ENCODE measurements at regions not wholly inside any gene's neighbourhood (a gene's known extent, or its start where the extent isn't known, plus 50 kb on each side); places are given as distances from the start of the nearest gene placed in this dataset.

DNA sequence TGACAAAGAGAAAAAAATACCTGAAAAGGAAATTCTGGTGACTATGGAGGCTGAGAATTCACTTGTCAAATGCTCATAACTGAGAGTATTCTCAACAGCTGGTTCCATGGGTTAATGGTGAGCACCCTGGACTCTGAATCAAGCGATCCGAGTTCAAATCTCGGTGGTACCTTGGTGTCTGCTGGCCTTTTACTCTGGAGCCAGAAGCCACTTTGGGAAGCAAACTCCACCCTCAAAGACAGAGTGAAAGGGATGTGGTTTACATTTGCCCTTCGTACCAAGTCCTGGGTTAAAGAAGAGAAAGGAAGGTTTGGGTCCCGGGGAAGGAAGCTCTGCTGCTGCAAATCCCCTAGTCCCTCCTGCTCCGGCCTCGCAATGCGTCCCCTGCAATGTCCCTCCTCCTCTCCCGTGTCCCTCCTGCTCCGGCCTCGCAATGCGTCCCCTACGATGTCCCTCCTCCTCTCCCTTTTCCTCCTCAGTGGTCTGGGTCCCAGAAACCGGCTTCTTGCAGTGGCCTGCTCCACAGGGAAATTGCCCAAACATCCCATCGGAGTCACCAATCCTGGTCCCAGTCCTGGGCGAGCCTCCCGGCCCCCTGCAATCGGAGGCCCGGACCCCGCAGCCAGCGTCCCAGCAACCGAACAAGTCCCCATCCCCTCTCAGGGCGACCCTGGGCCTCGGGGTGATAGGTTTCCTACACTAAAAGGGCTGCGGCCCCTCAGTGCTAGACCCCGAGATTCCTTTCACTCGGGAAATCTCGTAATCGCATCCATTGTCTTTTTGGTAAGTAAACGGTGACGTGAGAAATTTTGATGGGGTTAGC is 129.4 kb downstream of the PPIAL4G start:
- no peaks in the 10 kb centered on the region for H3K9me2 ChIP-seq (replicated peaks; ENCODE audit: insufficient read depth)
- H3K79me2 ChIP-seq, result no peaks in the 10 kb centered on the region
- no peaks in the 10 kb centered on the region for H3K36me3 ChIP-seq (replicated peaks; ENCODE audit: insufficient read depth, low read depth)
- 28% methylated on average over 27 of the region's 31 CpGs for WGBS (ENCODE audit: low lambda C conversion rate, missing lambda C conversion rate)
- no peak overlapping the region for H3K4me3 ChIP-seq
- H3K27me3 ChIP-seq, result peaks cover 85% of the 10 kb centered on the region
- no peaks in the 10 kb centered on the region for H4K20me1 ChIP-seq (ENCODE audit: insufficient read depth, poor library complexity, severe bottlenecking)
- H3K9me3 ChIP-seq (ENCODE audit: low read depth), result no peaks in the 10 kb centered on the region
- H3K27ac ChIP-seq, result no peak overlapping the region
- H2AFZ ChIP-seq, result peak overlapping the region; percentile 23
- peak; percentile 26 for DNase-seq (ENCODE audit: low spot score)
- H3K4me2 ChIP-seq, result peak overlapping the region; percentile 67
- peak; percentile 15 for TF ChIP-seq EZH2phosphoT487 (IDR thresholded peaks at IDR 0.05; ENCODE audit: low read depth, severe bottlenecking, unreplicated experiment)
- TF ChIP-seq, protein P1, sequence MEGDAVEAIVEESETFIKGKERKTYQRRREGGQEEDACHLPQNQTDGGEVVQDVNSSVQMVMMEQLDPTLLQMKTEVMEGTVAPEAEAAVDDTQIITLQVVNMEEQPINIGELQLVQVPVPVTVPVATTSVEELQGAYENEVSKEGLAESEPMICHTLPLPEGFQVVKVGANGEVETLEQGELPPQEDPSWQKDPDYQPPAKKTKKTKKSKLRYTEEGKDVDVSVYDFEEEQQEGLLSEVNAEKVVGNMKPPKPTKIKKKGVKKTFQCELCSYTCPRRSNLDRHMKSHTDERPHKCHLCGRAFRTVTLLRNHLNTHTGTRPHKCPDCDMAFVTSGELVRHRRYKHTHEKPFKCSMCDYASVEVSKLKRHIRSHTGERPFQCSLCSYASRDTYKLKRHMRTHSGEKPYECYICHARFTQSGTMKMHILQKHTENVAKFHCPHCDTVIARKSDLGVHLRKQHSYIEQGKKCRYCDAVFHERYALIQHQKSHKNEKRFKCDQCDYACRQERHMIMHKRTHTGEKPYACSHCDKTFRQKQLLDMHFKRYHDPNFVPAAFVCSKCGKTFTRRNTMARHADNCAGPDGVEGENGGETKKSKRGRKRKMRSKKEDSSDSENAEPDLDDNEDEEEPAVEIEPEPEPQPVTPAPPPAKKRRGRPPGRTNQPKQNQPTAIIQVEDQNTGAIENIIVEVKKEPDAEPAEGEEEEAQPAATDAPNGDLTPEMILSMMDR (IDR thresholded peaks at IDR 0.05; ENCODE audit: poor library complexity), result no peak
- peak; percentile 86 for TF ChIP-seq EZH2 (IDR thresholded peaks at IDR 0.05; ENCODE audit: borderline replicate concordance)
- peaks cover 6% of the 10 kb centered on the region for H3K4me1 ChIP-seq (ENCODE audit: insufficient read depth)

DNA sequence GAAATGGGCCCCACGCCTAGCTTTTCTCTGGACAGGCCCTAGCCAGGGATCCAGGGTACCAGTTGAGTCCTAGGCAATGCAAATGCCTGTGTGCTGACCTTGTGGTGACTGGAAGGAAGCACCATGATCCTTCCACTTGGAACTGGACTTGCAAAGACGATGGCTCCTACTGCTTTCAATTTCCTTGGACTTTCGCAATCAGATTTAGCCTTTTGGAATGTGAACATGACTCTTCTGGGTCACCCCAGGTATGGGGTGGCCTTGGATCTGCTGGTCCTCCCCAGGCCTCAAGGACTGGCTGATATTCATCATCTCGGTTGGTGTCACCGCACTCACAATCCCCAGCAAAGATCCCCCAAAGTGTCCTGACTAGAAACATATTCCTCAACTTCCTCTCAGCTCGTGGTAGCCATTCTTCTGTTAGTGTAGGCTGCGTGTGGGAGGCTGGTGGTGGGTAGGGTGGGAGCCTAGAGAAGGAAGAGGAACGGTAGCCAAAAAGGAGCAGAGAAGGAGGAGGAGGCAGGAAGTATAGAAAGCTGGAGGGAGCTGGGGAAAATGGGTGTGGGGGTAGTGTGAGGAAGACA is 130.5 kb downstream of the PPIAL4G start:
- no peak overlapping the region for H3K27ac ChIP-seq
- no peaks in the 10 kb centered on the region for H4K20me1 ChIP-seq (ENCODE audit: insufficient read depth, poor library complexity, severe bottlenecking)
- no peaks in the 10 kb centered on the region for H3K36me3 ChIP-seq (replicated peaks; ENCODE audit: insufficient read depth, low read depth)
- H3K4me1 ChIP-seq (ENCODE audit: insufficient read depth), result peaks cover 6% of the 10 kb centered on the region
- WGBS (ENCODE audit: low lambda C conversion rate, missing lambda C conversion rate), result 84% methylated on average over 8 of the region's 8 CpGs
- H3K9me3 ChIP-seq (ENCODE audit: low read depth), result no peaks in the 10 kb centered on the region
- H3K4me3 ChIP-seq, result no peak overlapping the region
- no peaks in the 10 kb centered on the region for H3K9me2 ChIP-seq (replicated peaks; ENCODE audit: insufficient read depth)
- H3K4me2 ChIP-seq, result no peak overlapping the region
- TF ChIP-seq EZH2 (IDR thresholded peaks at IDR 0.05; ENCODE audit: borderline replicate concordance) (no peak), EZH2phosphoT487 (IDR thresholded peaks at IDR 0.05; ENCODE audit: low read depth, severe bottlenecking, unreplicated experiment) (no peak)
- TF ChIP-seq, protein P1 (IDR thresholded peaks at IDR 0.05; ENCODE audit: poor library complexity), result no peak
- H2AFZ ChIP-seq, result no peak overlapping the region
- peaks cover 88% of the 10 kb centered on the region for H3K27me3 ChIP-seq
- no peak for DNase-seq (ENCODE audit: low spot score)
- no peaks in the 10 kb centered on the region for H3K79me2 ChIP-seq

DNA sequence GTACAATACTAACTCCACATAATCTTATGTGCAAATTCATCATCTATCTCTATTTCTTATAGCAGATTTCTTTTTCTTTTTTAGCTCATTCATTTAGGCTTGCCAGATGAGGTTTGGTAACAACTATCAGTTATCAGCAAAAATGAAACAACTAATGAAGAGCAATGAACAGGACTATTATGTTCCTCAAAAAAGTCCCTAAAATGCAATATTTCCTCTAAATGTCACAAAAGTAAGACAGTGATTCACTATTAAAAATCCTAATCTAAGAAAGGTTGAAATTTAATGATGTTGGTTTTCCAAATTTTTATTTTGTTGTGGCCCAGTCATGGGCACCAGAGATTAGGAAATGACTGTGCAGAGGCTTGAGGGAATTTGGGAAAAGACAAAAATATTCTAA is 135.3 kb downstream of the PPIAL4G start:
- no peaks in the 10 kb centered on the region for H3K36me3 ChIP-seq (replicated peaks; ENCODE audit: insufficient read depth, low read depth)
- H3K27me3 ChIP-seq, result peaks cover 43% of the 10 kb centered on the region
- no peak overlapping the region for H2AFZ ChIP-seq
- H4K20me1 ChIP-seq (ENCODE audit: insufficient read depth, poor library complexity, severe bottlenecking), result no peaks in the 10 kb centered on the region
- H3K79me2 ChIP-seq, result no peaks in the 10 kb centered on the region
- H3K4me3 ChIP-seq, result no peak overlapping the region
- H3K4me2 ChIP-seq, result no peak overlapping the region
- no peaks in the 10 kb centered on the region for H3K4me1 ChIP-seq (ENCODE audit: insufficient read depth)
- H3K9me3 ChIP-seq (ENCODE audit: low read depth), result no peaks in the 10 kb centered on the region
- no peak for DNase-seq (ENCODE audit: low spot score)
- TF ChIP-seq, protein P1 (IDR thresholded peaks at IDR 0.05; ENCODE audit: poor library complexity), result no peak
- TF ChIP-seq EZH2phosphoT487 (IDR thresholded peaks at IDR 0.05; ENCODE audit: low read depth, severe bottlenecking, unreplicated experiment) (no peak), EZH2 (IDR thresholded peaks at IDR 0.05; ENCODE audit: borderline replicate concordance) (no peak)
- H3K9me2 ChIP-seq (replicated peaks; ENCODE audit: insufficient read depth), result no peaks in the 10 kb centered on the region
- no peak overlapping the region for H3K27ac ChIP-seq
